Right renal pelvis (tissue), 4 donors: ENCODE measurements at regions not wholly inside any gene's neighbourhood (a gene's known extent, or its start where the extent isn't known, plus 50 kb on each side); places are given as distances from the start of the nearest gene placed in this dataset.
"Not testable (repeated sequence)": the region's sequence is repeated elsewhere in the genome, so short reads cannot be mapped to it uniquely, and the experiment has no call there.

Experiments
- DNase-seq, 4 donors: peaks; one replicate each; pipeline ENCODE4 v3.0.0-alpha.2; 2013; ENCODE audit warnings: low read depth in 4 of 4, low spot score in 3 of 4, missing footprints in 1 of 4

DNA sequence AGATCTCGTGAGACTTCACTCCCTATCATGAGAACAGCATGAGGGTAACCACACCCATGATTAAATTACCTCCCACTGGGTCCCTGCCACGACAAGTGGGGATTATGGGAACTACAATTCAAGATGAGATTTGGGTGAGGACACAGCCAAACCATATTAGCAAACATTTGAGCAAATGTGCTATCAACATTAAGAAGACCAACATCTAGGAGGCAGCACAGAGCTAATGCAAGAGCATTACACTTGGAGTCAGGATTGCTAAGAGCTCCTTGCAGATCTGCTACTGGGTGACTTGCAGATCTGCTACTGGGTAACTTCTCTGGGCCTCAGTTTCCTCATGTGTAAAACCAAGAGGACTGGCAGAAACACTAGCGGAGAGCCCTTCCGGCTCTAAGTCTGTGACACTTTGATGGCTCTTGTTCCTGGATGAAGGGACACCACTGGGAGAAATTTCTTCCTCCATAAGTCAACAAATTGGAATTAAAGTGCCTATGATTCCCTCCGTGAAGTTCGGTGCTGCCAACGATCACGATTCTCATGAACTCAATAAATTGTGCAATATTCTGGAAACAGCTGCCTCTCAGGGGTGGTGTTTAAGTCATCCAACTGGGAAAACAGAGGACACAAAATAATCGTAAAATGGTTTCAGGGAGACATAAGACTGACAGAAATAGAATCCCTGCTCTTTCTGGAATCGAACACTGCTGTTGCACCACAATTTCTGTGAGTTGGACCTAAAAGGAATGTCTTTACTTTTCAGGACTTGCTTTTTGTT lies 115.8 kb upstream of the ITGB1 start:
- DNase-seq = no peak

DNA sequence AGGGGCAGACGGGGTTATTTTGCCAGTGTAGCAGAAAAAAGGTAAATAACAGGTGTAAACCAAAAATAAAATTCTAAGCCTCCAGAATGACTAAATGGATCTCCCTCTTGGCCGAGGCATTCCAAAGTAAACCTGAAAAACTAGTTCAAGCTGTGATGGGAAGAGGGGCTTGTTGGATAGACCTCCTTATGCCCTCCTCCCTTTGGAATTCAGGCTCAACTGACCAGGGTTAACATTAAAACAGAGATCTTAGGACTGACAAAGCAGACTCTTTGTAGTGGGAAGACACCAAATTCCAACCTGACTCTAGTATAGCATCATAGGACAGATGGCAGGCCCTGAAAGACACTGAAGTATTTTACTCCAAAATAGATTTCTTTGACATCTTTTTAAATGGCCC lies 113.8 kb upstream of the ITGB1 start:
- no peak for DNase-seq

DNA sequence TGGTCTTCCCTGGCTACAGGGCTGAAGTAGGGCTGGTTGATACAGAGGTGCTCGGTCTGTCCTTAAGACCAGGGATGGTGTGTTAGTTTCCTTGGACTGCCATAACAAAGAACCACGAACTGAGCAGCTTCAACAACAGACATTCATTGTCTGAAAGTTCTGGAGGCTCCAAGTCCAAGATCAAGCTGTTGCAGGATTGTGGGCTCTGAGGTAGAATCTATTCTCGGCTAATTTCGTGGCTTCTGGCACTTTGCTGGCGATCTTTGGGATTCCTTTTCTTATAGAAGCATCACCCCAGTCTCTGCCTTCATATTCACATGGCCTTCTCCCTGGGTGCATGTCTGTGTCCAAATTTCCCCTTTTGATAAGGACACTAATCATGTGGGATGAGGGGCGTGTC lies 112.1 kb upstream of the ITGB1 start:
- DNase-seq = no peak

DNA sequence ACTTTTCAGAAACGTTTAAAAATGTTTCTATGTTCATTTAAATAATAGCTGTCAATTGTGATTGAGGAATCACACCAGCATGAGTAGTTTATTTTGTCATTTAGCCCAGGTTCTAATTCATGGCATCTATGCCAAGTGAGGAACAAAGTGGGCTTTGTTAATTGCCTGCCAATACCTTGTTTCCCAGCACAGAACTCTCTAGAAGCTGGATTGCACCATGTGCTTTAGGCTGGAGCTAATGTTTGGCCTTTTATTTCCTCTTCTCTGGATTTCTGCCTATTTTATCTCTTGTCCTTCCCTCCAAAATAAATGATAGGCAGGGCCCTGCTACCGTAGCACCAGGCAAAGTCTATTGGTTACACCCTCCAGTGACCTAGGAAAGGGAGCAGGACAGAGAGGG lies 109.9 kb upstream of the ITGB1 start:
- no peak for DNase-seq

DNA sequence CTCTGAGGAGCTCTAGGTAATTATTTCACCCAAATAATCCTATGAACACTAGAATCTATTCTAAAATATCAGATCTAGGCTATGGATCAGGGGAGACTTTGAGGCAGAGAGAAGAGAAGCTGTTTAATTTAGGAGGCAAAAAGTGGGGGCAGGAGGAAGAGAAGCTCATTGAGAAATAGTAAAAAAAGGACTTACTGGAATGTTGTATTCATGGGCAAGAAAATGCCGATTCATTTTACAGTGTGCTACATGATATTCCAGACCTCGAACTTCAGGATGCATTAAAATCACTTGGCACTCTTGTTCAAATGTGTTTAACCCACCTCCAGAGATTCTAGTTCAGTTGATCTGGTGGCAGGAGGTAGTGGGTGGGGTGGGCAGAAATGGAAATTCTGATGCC lies 109.5 kb upstream of the ITGB1 start:
- DNase-seq = no peak

DNA sequence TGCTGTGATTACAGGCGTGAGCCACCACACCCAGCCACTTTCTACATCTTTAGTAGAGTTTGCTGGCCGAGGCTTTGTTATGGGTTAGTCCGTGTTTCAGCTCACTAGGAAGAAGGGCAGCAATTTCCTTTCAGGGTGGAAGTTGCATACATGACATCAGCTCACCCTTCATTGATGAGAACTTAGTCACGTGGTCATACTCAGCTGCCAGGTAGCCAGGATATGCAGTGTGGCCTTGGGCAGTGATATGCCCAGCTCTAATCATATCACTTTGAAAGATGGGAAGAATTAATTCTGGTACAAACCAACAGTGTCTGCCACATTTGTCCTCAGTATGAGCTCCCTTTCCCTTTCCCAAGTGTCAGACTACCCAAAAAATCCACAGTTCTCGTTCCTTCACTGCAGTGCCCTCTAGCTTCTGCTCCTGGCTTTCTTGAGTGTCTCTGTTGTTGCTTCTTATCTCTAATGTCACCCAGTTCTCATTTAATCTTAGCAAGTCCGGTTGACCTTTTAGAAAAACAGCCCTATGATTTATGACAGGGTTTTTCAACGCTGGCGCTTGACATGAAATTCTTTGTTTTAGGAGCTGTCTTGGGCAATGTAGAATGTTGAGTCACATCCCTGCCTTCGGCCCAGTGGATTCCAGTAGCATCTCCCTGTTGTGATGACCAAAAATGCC lies 108.7 kb upstream of the ITGB1 start:
- DNase-seq = no peak

DNA sequence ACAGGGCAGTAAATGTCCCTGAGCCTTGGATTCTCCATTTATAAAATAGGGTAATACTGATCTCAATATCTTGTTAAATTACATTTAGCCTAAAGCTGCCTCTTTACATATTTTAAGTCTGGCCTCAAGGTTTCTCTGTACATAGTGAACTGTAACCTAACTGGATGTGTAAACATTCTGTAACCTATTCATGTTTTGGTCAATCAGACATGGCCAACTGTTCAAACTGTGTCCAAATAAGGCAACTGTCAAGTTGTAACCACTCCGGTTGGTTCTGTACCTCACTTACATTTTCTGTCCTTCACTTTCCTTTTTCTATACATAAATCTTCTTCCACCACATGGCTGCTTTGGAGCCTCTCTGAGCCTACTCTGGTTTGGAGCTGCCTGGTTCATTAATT lies 107.1 kb upstream of the ITGB1 start:
- DNase-seq = no peak

DNA sequence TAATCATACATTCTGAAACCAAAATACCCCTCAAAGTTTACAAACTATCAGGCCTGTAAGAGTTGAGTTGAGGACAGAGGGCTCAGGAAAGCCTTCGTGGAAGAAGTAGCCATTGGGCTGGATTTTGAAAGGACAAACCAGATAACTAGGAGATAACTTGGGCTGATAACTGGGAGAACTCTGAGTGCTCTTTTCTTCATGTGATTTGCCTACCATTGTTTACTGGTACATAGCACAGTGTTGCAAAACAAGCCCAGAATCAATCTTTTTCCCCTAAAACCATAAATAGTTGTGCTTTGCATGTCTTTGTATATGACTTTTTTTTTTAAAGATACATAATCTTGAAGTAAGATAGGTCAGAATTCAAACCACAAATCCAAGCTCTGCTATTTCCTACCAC lies 106.7 kb upstream of the ITGB1 start:
- no peak for DNase-seq

DNA sequence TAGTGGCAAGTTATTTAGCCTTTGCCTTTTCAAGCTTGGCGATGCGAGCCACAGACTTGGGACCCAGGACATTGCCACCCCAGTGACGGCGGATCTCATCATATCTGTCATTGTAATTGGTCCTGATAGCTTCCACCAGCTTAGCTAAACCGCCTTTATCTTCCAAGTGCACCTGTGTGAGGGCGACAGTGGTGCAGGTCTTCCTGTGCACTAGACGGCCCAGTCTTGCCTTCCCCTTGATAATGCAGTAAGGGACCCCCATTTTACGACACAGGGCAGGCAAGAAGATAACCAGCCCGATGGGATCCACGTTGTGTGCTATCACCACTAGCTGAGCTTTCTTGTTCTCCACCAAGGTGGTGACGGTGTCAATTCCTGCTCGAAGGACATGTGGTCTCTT lies 99.6 kb upstream of the ITGB1 start:
- no peak for DNase-seq

DNA sequence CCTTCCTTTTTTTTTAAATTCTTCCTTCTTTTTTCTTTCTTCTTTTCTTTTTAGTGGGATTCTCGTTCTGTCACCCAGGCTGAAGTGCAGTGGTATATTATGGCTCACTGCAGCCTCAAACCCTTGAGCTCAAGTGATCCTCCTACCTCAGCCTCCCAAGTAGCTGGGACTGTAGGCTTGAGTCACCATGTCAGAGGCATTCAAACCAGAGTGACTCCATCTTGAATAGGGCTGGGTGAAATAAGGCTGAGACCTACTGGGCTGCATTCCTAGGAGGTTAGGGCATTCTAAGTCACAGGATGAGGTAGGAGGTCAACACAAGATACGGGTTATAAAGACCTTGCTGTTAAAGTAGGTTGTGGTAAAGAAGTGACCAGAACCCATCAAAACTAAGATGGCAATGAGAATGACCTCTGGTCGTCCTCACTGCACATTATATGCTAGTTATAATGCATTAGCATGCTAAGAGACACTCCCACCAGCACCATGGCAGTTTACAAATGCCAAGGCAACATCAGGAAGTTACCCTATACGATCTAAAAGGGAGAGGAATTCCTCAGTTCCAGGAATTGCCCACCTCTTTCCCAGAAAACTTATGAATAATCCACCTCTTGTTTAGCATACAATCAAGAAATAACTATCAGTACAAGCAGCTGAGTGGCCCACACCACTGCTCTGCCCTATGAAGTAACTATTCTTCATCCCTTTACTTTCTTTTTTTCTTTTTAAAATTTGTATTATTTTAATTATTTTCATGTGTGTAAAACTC lies 99.0 kb upstream of the ITGB1 start:
- DNase-seq = no peak

DNA sequence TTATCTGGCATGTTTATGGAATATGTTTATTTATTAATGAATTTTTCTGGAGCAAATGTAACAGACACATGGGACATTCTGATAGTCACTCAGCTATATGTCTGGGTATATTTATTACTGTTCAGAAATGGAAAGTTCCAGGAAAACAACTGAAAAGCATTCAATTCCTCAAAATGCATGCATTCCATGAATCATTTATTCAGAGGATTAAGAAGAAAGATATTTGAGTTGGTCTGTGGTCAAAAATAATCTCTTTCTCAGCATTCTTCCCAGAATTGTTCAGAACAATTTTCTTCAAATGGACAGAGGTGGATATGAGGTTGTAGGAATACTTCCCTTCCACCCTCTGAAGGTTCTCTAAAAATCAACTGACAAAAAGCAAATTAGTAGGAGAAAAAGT lies 97.6 kb upstream of the ITGB1 start:
- no peak for DNase-seq

DNA sequence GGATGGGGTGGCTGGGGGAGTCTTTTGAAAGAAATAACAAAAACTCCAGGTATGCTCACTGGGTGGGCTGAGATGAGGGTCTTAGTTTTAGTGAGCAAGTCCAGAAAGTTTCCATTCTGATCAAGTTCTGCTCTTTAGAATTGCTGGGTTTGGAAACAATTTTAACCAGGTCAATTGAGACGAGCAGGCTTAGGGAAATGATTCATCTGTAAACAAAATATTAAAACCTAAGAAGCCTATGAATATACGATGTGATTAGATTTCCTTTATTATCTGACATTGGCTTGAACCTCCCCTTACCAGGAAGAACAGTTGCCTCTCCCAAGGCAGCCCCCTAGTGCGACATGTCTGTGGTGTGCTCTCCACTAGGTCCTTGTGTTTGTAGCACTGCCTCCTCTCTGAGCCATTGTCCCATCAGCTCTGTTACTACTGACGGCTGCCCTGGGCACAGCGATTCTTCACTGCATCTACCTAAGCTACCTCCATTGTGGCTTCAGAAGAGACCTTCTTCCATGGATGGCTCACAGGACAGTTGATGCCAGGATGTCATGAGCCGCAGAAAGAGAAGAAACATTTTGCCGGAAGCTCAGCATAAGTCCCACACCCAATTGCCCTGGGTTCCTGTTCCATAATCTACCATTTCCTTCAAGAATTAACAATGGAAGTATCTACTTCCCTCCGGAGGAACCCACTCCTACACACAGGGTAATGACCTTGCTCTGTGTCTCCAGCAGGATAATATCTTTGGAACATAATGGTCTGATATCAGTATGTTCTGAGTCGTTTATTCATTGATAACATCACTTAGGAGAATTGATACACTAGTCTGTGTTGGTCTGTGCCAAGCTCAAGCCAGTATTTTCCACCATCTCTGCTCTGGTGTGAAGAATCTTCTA lies 95.1 kb upstream of the ITGB1 start:
- no peak for DNase-seq

DNA sequence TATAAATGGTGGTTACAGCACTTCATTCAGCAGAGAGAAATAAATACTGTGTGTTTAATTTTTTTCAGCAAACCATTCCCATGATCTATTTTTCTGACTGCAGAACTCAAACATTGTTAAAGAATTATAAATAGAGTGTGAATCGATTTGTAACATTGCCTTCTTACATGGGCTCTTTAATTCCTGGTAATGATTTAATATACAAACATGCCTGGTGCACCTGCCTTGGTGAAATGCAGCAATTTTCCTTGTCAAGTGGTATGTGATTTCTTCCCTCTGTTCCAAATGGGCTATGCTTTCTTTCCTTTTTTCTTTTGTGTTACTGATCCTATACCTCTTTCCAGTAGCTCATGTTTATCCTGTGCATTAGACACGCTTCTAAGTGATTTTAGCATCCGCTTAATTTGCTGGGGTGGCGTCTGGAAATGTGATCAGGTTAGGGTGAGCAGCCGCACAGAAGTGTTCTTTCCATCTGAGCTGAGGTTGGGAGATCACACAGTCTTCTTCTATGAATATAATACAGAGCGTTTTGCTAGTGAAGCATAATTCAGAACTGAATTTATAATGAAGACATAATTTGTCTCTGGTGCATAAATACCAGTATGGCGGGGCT lies 94.3 kb upstream of the ITGB1 start:
- DNase-seq = no peak

DNA sequence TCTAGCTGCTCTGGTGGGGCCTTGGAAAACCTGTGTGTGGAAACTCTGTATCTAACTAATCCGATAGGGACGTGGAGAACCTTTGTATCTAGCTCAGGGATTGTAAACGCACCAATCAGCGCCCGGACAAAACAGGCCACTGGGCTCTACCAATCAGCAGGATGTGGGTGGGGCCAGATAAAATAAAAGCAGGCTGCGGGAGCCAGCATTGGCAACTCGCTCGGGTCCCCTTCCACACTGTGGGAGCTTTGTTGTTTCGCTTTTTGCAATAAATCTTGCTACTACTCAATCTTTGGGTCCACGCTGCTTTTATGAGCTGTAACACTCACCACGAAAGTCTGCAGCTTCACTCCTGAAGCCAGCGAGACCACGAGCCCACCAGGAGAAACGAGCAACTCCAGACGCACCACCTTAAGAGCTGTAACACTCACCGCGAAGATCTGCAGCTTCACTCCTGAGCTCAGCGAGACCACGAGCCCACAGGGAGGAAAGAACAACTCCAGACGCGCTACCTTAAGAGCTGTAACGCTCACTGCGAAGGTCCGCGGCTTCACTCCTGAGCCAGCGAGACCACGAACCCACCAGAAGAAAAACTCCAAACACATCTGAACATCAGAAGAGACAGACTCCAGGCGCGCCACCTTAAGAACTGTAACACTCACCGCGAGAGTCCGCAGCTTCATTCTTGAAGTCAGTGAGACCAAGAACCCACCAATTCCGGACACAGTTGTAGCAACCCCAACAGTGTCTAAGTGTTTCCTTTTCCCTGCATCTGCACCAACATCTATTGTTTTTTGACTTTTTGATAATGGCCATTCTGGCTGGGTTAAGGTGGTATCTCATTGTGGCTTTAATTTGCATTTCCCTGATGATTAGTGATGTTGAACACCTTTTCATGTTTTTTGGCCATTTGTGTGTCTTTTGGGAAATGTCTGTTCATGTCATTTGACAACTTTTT lies 92.2 kb upstream of the ITGB1 start:
- DNase-seq = not testable (repeated sequence)

DNA sequence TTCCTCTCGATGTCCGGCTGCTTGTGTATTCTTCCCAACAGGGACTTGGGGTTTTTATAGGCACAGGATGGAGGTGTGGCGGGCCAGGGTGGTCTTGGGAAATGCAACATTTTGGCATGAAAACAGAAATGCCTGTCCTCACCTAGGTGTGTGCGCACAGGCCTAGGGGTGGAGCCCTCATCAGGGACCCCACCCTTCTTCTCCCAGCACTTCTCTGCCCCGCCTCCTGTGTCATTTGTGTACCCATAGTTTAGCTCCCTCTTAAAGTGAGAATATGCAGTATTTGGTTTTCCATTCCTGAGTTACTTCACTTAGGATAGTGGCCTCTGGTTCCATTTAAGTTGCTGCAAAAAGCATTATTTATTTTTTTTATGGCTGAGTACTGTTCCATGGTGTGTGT lies 90.2 kb upstream of the ITGB1 start:
- no peak for DNase-seq

DNA sequence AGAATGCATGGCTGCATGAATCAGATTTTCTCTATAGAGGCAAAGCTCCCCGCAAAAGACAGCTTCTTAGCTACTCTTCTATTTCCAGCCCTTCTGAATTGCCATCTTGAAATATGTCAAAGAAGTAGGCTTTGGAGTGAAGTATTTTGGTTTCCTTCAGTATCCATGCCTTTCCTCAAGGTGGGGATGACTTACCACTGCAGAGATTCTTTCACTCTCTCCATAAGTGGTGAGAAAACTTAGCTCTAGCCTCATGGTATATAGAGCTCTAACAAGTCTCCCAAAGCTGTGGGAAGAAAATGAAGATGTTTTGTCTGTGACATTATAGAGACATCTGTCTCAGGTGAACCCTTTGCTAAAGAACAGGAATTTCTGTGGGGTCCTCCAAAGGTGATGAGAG lies 89.6 kb upstream of the ITGB1 start:
- no peak for DNase-seq

DNA sequence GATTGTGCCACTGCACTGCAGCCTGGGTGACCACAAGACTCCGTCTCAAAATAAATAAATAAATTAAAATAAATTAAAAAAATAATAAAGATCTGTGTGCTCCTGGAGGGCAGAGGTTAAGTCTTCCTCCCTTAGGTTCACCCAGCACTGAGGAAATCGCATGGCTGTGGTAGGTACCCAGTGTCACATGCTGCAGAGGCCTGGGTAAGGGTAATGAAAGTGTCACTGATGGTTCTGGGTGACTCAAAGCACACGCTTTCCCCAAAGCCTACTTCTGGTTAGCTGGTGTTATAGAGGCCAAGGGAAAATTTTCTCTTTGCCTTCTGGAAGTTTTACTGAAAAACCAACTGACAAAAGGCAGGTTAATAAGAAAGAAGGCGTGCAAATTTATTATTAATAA lies 88.8 kb upstream of the ITGB1 start:
- no peak for DNase-seq

DNA sequence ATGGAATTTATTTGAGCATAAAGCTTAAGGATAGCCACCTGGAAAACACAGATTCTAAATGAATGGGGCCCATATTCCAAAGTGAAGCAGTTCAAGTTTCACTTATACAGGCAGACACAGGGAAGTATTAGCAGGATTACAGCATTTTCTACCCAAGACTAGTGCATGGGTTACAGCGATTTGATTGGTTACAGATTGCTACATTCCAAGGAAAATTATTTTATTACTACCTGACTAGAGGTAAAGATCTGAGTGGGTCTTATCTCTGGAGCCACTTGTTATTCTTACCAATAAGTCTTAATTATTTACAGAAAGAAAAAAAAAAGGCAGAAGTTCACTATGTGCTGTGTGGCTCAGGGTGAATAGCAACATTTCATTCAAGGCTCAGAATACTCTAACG lies 87.4 kb upstream of the ITGB1 start:
- DNase-seq = no peak

DNA sequence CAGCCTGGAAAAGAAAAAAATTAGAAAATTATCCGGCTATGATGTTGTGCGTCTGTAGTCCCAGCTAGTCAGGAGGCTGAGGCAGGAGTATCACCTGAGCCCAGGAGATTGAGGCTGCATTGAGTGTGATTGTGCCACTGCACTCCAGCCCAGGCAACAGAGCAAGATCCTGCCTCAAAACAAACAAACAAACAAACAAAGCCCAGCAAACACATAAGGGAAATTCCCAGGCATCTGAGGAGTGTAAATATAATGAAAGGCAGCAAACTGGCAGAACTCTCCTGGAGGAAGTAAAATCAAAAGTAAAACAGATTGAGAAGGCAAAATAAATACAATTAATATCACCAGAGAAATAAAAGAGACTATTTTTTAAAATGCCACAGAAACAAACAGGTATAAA lies 84.5 kb upstream of the ITGB1 start:
- no peak for DNase-seq
